AML-193 (cell line): ENCODE measurements at regions not wholly inside any gene's neighbourhood (a gene's known extent, or its start where the extent isn't known, plus 50 kb on each side); places are given as distances from the start of the nearest gene placed in this dataset.

Experiments used
- DNase-seq, 2 experiments: peaks; one replicate each; lab custom pipeline; 2025; lab: John Stamatoyannopoulos, UW

GRCh38 chr11:32161293-32161692 is 70.4 kb downstream of the RCN1 start:
- DNase-seq: no peak

- no peak for DNase-seq
These were observed 71.5 kb downstream of the RCN1 start for GRCh38 chr11:32162351-32162750.

GRCh38 chr11:32162906-32163305 is 72.0 kb downstream of the RCN1 start:
- no peak for DNase-seq

- no peak for DNase-seq
These were observed 72.7 kb downstream of the RCN1 start for GRCh38 chr11:32163557-32163956.

- no peak for DNase-seq
These were observed 74.0 kb downstream of the RCN1 start for GRCh38 chr11:32164836-32165235.

GRCh38 chr11:32168924-32169323 is 78.0 kb downstream of the RCN1 start:
- DNase-seq: no peak

GRCh38 chr11:32171445-32171844 is 80.6 kb downstream of the RCN1 start:
- no peak for DNase-seq

GRCh38 chr11:32172041-32172847 is 81.4 kb downstream of the RCN1 start:
- DNase-seq: no peak

- peak in 1 of 2 experiments; percentile 2 for DNase-seq
These were observed 82.3 kb downstream of the RCN1 start for GRCh38 chr11:32172848-32173834.

- no peak for DNase-seq
These were observed 83.1 kb downstream of the RCN1 start for GRCh38 chr11:32173977-32174376.

GRCh38 chr11:32176223-32176934 is 85.5 kb downstream of the RCN1 start:
- peak; percentile 66 to 70 for DNase-seq

GRCh38 chr11:32178692-32179091 is 87.8 kb downstream of the RCN1 start:
- DNase-seq: no peak

GRCh38 chr11:32183512-32183911 is 92.6 kb downstream of the RCN1 start:
- no peak for DNase-seq

- DNase-seq: no peak
These were observed 93.3 kb downstream of the RCN1 start for GRCh38 chr11:32184041-32184722.

GRCh38 chr11:32184723-32185376 is 94.0 kb downstream of the RCN1 start:
- no peak for DNase-seq

- DNase-seq: no peak
These were observed 95.2 kb downstream of the RCN1 start for GRCh38 chr11:32186118-32186517.

- DNase-seq: no peak
These were observed 96.2 kb downstream of the RCN1 start for GRCh38 chr11:32187111-32187510.

GRCh38 chr11:32188785-32189184 is 97.9 kb downstream of the RCN1 start:
- no peak for DNase-seq

GRCh38 chr11:32196137-32196536 is 105.3 kb downstream of the RCN1 start:
- no peak for DNase-seq

- DNase-seq: no peak
These were observed 107.2 kb downstream of the RCN1 start for GRCh38 chr11:32198053-32198452.
